GM23338 (cell line): ENCODE measurements at regions not wholly inside any gene's neighbourhood (a gene's known extent, or its start where the extent isn't known, plus 50 kb on each side); places are given as distances from the start of the nearest gene placed in this dataset.

ENCODE experiments used
- ATAC-seq: fragments of 200-7000 bp; cut with Tn5 transposase; 3 replicates; pipeline ENCODE4 v1.9.1; 2020
- DNase-seq: peaks from one replicate; pipeline ENCODE4 v3.0.0-alpha.2; 2015; ENCODE audit warnings: low spot score
- H2AFZ ChIP-seq: fragments of 200-600 bp; sonication (generic); 2 replicates; pipeline ENCODE4 v1.8.0; 2016; ENCODE audit warnings: antibody characterized with exemption, mild to moderate bottlenecking, moderate library complexity
- H3F3A ChIP-seq: fragments of 200-600 bp; sonication (generic); replicated peaks from 2 replicates; pipeline ENCODE4 v1.8.0; 2017; ENCODE audit warnings: antibody characterized with exemption, mixed run types, low read depth
- H3K27ac ChIP-seq: fragments of 200-600 bp; sonication (generic); 2 replicates; pipeline ENCODE4 v1.6.1; 2016; ENCODE audit warnings: low read depth
- H3K27me3 ChIP-seq: fragments of 200-600 bp; sonication (generic); 2 replicates; pipeline ENCODE4 v1.8.0; 2016; ENCODE audit warnings: mild to moderate bottlenecking, mixed run types, moderate library complexity; ENCODE audit not compliant: insufficient read depth
- H3K36me3 ChIP-seq: fragments of 200-600 bp; sonication (generic); 2 replicates; pipeline ENCODE4 v1.8.0; 2016; ENCODE audit warnings: mild to moderate bottlenecking; ENCODE audit not compliant: insufficient read depth
- H3K4me1 ChIP-seq: fragments of 200-600 bp; sonication (generic); 2 replicates; pipeline ENCODE4 v1.8.0; 2016; ENCODE audit warnings: mild to moderate bottlenecking, moderate library complexity; ENCODE audit not compliant: insufficient read depth
- H3K4me2 ChIP-seq: fragments of 200-600 bp; sonication (generic); 2 replicates; pipeline ENCODE4 v1.7.1; 2017; ENCODE audit warnings: mixed run types
- H3K4me3 ChIP-seq: fragments of 200-600 bp; sonication (generic); 2 replicates; pipeline ENCODE4 v1.6.1; 2016; ENCODE audit warnings: mixed run types
- H3K79me2 ChIP-seq: fragments of 200-600 bp; sonication (generic); replicated peaks from 2 replicates; pipeline ENCODE4 v1.8.0; 2017; ENCODE audit warnings: mild to moderate bottlenecking; ENCODE audit not compliant: insufficient read depth
- H3K9me2 ChIP-seq: fragments of 200-600 bp; sonication (generic); 2 replicates; pipeline ENCODE4 v1.8.0; 2017; ENCODE audit not compliant: insufficient read depth
- H4K20me1 ChIP-seq: fragments of 200-600 bp; sonication (generic); replicated peaks from 2 replicates; pipeline ENCODE4 v1.8.0; 2017; ENCODE audit warnings: mild to moderate bottlenecking; ENCODE audit not compliant: insufficient read depth
- H3K27ac Mint-ChIP-seq: 2 replicates; pipeline ENCODE4 v1.8.0; 2020; ENCODE audit warnings: inconsistent platforms, mild to moderate bottlenecking, moderate library complexity, mixed read lengths
- H3K27me3 Mint-ChIP-seq: 3 replicates; pipeline ENCODE4 v1.8.0; 2022; ENCODE audit warnings: low read depth, mild to moderate bottlenecking, moderate library complexity, mixed read lengths, inconsistent platforms; ENCODE audit not compliant: insufficient read depth, poor library complexity
- H3K36me3 Mint-ChIP-seq: 3 replicates; pipeline ENCODE4 v1.8.0; 2021; ENCODE audit warnings: low read depth, mild to moderate bottlenecking, inconsistent platforms, moderate library complexity, mixed read lengths
- H3K4me1 Mint-ChIP-seq: 3 replicates; pipeline ENCODE4 v1.8.0; 2020; ENCODE audit warnings: mild to moderate bottlenecking, inconsistent platforms, mixed read lengths
- H3K4me3 Mint-ChIP-seq: 3 replicates; pipeline ENCODE4 v1.8.0; 2021; ENCODE audit warnings: moderate library complexity, mild to moderate bottlenecking, inconsistent platforms, mixed read lengths
- H3K9me3 Mint-ChIP-seq: 3 replicates; pipeline ENCODE4 v1.8.0; 2020; ENCODE audit warnings: moderate library complexity, mild to moderate bottlenecking, inconsistent platforms, mixed read lengths
- EZH2 ChIP-seq: fragments of 200-600 bp; sonication (generic); IDR thresholded peaks from one replicate; pipeline ENCODE4 v1.8.0; 2017; ENCODE audit warnings: antibody characterized with exemption, mild to moderate bottlenecking, low read depth; ENCODE audit not compliant: unreplicated experiment
- EZH2phosphoT487 ChIP-seq: fragments of 200-600 bp; sonication (generic); IDR thresholded peaks from one replicate; pipeline ENCODE4 v1.8.1; 2018; ENCODE audit warnings: antibody characterized with exemption; ENCODE audit not compliant: unreplicated experiment
- JUNB ChIP-seq: IDR thresholded peaks from one replicate; pipeline ENCODE4 v1.6.1; 2016; ENCODE audit warnings: antibody characterized with exemption; ENCODE audit not compliant: unreplicated experiment
- STAT1 ChIP-seq: IDR thresholded peaks from one replicate; pipeline ENCODE4 v1.6.1; 2016; ENCODE audit warnings: antibody characterized with exemption; ENCODE audit not compliant: unreplicated experiment
- ZNF114 ChIP-seq: fragments of 250-450 bp; sonication (Bioruptor Pico); IDR thresholded peaks from 2 replicates; pipeline ENCODE4 v1.5.0; 2020; ENCODE audit warnings: mild to moderate bottlenecking, moderate library complexity
- ZNF331 ChIP-seq: fragments of 250-450 bp; sonication (Bioruptor Pico); IDR thresholded peaks from 2 replicates; pipeline ENCODE4 v1.5.0; 2020; ENCODE audit warnings: low read depth, mild to moderate bottlenecking, moderate library complexity
- TF ChIP-seq, protein P1 (sequence below), 2 experiments: fragments of 200-600 bp in 1 of 2; sonication (generic) in 1 of 2; conservative IDR thresholded peaks; 2 replicates each; pipeline versions ENCODE4 v1.5.1 to v1.6.1; 2016 to 2017; ENCODE audit warnings: antibody characterized with exemption in 2 of 2, low read depth in 2 of 2, mild to moderate bottlenecking in 2 of 2, moderate library complexity in 1 of 2
- TF ChIP-seq, protein P2 (sequence below): IDR thresholded peaks from one replicate; pipeline ENCODE4 v1.6.1; 2018; ENCODE audit warnings: antibody characterized with exemption; ENCODE audit not compliant: unreplicated experiment
- TF ChIP-seq, protein P3 (sequence below): IDR thresholded peaks from 2 replicates; pipeline ENCODE4 v1.6.1; 2016; ENCODE audit warnings: antibody characterized with exemption

DNA sequence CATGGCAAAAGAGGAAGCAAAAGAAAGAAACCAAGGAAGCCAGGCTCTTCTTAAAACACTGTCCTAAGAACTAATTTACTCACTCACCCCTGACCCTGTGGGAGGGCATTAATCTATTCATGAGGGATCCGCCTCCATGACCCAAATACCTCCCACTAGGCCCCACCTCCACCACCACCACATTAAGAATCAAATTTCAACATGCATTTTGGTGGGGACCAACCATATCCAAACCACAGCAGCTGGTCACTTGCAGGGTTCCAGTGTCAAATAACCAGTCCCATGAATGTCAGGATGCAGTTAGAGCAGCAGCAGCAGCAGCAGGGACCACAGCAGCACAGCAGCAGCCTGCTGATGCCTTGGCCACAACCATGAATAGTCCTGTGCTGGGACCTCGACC is 83.8 kb downstream of the ZC3H11B start:
- peaks cover 6% of the 10 kb centered on the region; the same call in 2 of the 3 replicates for H3K9me3 Mint-ChIP-seq

DNA sequence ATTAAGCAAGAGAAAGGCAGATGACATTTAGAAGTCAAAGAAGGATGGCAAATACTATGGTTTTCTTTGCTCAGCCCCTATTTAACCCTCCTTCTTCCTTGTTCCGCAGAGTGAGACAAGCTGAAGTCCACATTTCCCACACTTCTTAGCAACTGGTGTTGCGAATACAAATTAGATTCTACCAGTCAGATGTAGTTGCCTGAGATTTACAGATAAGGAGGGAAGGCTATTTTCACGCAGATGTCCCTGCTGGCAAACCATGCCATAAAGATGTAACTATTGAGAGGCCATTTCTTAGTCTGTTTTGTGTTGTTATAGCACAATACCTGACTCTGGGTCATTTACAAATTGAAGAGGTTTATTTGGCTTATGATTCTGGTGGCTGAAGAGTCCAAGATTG is 84.3 kb downstream of the ZC3H11B start:
- Histone ChIP-seq H3K9me2 (peaks cover 2% of the 10 kb centered on the region; the same call in 1 of the 2 replicates), H3K27me3 (no peaks in the 10 kb centered on the region), H3K4me1 (peaks cover 4% of the 10 kb centered on the region), H3K4me3 (no peak overlapping the region), H4K20me1 (no peaks in the 10 kb centered on the region), H3K27ac (no peak overlapping the region), H3K79me2 (no peaks in the 10 kb centered on the region), H3K36me3 (no peaks in the 10 kb centered on the region), H2AFZ (peak overlapping the region; percentile 77; the same call in 1 of the 2 replicates), H3F3A (no peaks in the 10 kb centered on the region), H3K4me2 (0 out of 2 replicates have a peak overlapping the region, but pooled peaks have one; percentile 42)
- DNase-seq (no peak), ATAC-seq (0 out of 3 replicates have a peak, but pooled peaks have one; percentile 22)
- Mint-ChIP-seq H3K4me3 (no peak overlapping the region), H3K27me3 (no peaks in the 10 kb centered on the region), H3K36me3 (no peaks in the 10 kb centered on the region), H3K4me1 (peaks cover 12% of the 10 kb centered on the region), H3K9me3 (peaks cover 6% of the 10 kb centered on the region; the same call in 2 of the 3 replicates), H3K27ac (peak overlapping the region; percentile 88; the same call in 1 of the 2 replicates)
- TF ChIP-seq ZNF331 (CRISPR knock-in tag) = no peak
- TF ChIP-seq, protein P1, sequence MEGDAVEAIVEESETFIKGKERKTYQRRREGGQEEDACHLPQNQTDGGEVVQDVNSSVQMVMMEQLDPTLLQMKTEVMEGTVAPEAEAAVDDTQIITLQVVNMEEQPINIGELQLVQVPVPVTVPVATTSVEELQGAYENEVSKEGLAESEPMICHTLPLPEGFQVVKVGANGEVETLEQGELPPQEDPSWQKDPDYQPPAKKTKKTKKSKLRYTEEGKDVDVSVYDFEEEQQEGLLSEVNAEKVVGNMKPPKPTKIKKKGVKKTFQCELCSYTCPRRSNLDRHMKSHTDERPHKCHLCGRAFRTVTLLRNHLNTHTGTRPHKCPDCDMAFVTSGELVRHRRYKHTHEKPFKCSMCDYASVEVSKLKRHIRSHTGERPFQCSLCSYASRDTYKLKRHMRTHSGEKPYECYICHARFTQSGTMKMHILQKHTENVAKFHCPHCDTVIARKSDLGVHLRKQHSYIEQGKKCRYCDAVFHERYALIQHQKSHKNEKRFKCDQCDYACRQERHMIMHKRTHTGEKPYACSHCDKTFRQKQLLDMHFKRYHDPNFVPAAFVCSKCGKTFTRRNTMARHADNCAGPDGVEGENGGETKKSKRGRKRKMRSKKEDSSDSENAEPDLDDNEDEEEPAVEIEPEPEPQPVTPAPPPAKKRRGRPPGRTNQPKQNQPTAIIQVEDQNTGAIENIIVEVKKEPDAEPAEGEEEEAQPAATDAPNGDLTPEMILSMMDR (conservative IDR thresholded peaks at IDR 0.05; ENCODE audit: low read depth in 2 of 2) = no peak
- no peak for TF ChIP-seq ZNF114
- TF ChIP-seq JUNB = no peak
- TF ChIP-seq, protein P2, sequence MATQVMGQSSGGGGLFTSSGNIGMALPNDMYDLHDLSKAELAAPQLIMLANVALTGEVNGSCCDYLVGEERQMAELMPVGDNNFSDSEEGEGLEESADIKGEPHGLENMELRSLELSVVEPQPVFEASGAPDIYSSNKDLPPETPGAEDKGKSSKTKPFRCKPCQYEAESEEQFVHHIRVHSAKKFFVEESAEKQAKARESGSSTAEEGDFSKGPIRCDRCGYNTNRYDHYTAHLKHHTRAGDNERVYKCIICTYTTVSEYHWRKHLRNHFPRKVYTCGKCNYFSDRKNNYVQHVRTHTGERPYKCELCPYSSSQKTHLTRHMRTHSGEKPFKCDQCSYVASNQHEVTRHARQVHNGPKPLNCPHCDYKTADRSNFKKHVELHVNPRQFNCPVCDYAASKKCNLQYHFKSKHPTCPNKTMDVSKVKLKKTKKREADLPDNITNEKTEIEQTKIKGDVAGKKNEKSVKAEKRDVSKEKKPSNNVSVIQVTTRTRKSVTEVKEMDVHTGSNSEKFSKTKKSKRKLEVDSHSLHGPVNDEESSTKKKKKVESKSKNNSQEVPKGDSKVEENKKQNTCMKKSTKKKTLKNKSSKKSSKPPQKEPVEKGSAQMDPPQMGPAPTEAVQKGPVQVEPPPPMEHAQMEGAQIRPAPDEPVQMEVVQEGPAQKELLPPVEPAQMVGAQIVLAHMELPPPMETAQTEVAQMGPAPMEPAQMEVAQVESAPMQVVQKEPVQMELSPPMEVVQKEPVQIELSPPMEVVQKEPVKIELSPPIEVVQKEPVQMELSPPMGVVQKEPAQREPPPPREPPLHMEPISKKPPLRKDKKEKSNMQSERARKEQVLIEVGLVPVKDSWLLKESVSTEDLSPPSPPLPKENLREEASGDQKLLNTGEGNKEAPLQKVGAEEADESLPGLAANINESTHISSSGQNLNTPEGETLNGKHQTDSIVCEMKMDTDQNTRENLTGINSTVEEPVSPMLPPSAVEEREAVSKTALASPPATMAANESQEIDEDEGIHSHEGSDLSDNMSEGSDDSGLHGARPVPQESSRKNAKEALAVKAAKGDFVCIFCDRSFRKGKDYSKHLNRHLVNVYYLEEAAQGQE = no peak
- TF ChIP-seq STAT1 = no peak
- TF ChIP-seq, protein P3, sequence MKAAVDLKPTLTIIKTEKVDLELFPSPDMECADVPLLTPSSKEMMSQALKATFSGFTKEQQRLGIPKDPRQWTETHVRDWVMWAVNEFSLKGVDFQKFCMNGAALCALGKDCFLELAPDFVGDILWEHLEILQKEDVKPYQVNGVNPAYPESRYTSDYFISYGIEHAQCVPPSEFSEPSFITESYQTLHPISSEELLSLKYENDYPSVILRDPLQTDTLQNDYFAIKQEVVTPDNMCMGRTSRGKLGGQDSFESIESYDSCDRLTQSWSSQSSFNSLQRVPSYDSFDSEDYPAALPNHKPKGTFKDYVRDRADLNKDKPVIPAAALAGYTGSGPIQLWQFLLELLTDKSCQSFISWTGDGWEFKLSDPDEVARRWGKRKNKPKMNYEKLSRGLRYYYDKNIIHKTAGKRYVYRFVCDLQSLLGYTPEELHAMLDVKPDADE = no peak
- no peak for TF ChIP-seq EZH2

More for the DNA sequence above, 83.8 kb downstream of the ZC3H11B start:
- TF ChIP-seq EZH2phosphoT487 = no peak
- H3K27me3 Mint-ChIP-seq = no peaks in the 10 kb centered on the region
- H4K20me1 ChIP-seq = no peaks in the 10 kb centered on the region
- ATAC-seq (peak; percentile 95), DNase-seq (peak; percentile 61)
- no peak overlapping the region for H3K27ac ChIP-seq
- no peaks in the 10 kb centered on the region for H3K79me2 ChIP-seq
- H3K36me3 Mint-ChIP-seq = no peaks in the 10 kb centered on the region
- H3K36me3 ChIP-seq = no peaks in the 10 kb centered on the region
- peaks cover 12% of the 10 kb centered on the region for H3K4me1 Mint-ChIP-seq
- H3K4me3 Mint-ChIP-seq = no peak overlapping the region
- no peak overlapping the region for H3K4me3 ChIP-seq
- H3K27ac Mint-ChIP-seq = peak overlapping the region; percentile 88; the same call in 1 of the 2 replicates
- peaks cover 4% of the 10 kb centered on the region for H3K4me1 ChIP-seq
- H3F3A ChIP-seq = no peaks in the 10 kb centered on the region
- H2AFZ ChIP-seq = peak overlapping the region; percentile 77
- no peaks in the 10 kb centered on the region for H3K27me3 ChIP-seq
- 0 out of 2 replicates have a peak overlapping the region, but pooled peaks have one; percentile 42 for H3K4me2 ChIP-seq
- peaks cover 2% of the 10 kb centered on the region; the same call in 1 of the 2 replicates for H3K9me2 ChIP-seq
